ENCODE measurements at regions not wholly inside any gene's neighbourhood (a gene's known extent, or its start where the extent isn't known, plus 50 kb on each side); places are given as distances from the start of the nearest gene placed in this dataset.

DNA sequence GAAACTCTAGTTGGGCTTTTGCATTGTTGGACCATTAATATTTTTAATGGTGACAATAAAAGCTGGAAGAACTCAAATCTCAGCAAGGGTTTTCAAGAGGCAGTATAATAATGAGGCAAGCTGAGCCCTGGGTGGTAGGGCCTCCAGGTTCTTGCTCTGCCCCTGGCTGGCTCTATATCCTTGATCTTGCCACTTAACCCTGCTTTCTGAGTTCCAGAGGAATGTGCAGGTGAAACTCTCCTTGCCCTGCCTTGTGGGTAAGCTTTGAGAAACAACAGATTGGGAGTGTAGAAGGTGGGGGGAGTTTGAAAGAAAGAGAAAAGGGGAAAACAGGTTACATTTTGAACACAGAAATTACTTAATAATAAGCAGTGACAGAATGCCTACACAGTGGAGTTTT lies 103.3 kb upstream of the MAP4K3 start:
- no peak for DNase-seq

DNA sequence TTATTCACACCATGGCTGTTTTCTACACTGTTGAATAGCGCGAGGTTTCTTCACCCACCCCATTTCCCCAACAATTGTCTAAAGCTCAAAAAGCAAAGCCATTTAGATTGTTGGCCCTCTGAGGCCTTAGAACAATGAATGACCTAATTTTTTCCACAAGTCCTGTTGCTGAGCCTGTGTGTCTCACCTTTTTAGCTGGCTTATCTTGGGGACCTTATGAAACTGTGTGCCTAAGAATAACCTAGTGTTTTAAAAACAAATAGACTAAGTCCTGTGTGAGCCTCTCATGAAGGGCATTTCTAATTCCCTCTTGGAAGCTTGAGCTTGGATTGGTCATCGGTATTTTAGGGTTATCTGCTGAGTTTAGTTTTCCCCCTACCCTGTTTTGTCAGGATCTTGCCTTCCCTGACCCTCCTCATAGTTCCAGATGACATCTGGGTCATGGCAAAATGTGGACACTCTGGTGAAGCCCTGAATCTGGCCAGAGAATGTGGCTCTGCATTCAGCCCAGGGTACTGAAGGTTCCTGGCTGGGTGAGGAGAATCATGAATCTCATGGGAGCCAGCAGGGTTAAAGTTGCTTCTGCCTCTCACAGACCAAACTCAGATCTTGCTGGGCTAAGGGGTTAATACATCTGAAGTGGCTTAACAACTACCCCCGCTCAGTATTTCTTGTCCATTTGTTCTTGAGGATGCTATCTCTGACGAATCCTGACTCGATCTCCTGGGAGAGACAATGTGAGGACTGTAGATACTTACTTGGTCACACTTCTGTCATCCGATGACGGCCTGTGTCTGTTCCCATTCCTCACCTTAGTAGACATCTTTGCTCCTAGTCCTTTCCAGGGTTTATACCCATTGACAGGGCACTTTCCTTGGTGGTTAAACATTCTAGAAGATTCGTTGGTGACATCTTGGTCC lies 104.2 kb upstream of the MAP4K3 start:
- no peak for DNase-seq

GRCh38 chr2:39542523-39542922 lies 105.4 kb upstream of the MAP4K3 start:
- DNase-seq = no peak

- DNase-seq = no peak
Measured at GRCh38 chr2:39545957-39546356, 108.9 kb upstream of the MAP4K3 start.

GRCh38 chr2:39546409-39546808 lies 109.3 kb upstream of the MAP4K3 start:
- no peak for DNase-seq

- no peak for DNase-seq
Measured at GRCh38 chr2:39546937-39547336, 109.9 kb upstream of the MAP4K3 start.

- no peak for DNase-seq
Measured at GRCh38 chr2:39547811-39548719, 111.0 kb upstream of the MAP4K3 start.

DNA sequence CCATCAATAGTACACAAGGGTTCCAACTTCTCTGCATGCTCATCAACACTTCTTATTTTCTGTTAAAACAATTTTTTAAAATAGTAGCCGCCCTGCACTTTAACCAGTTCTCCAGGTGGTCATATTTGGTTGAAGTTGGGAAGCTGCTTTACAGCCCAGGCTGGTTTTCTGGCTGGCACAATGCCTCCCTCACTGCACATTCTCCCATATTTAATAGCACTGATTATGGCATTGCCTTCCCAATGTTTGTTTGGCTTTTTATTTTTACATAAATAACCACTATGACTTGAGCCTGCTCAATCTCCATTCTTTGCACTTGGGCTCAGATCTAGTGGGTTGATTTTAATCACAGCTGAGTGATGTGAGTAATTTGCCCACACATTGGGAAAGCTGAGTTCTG lies 111.9 kb upstream of the MAP4K3 start:
- DNase-seq = no peak

- DNase-seq = no peak
Measured at GRCh38 chr2:39549718-39550464, 112.8 kb upstream of the MAP4K3 start.

- DNase-seq = no peak
Measured at GRCh38 chr2:39550701-39551285, 113.7 kb upstream of the MAP4K3 start.

GRCh38 chr2:39558906-39559305 lies 106.8 kb upstream of the TMEM178A start:
- DNase-seq = no peak

DNA sequence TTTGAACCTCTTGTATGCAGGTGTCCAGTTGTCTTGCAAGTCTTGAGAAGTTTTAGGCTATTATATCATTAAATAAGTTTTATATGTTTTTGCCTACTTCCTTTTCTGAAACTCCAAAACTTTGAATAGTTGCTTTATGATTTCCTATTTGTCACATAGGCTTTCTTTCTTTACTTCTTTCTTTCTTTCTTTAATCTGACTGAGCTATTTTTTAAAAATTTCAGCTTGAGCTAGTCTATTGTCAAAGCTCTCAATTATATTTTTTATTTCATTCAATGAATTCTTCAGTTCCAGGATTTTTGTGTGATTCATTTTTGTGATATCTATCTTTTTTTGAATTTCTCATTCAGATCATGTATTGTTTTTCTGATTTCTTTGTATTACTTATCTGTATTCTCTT lies 102.1 kb upstream of the TMEM178A start:
- no peak for DNase-seq

GRCh38 chr2:39567507-39567906 lies 98.2 kb upstream of the TMEM178A start:
- no peak for DNase-seq

DNA sequence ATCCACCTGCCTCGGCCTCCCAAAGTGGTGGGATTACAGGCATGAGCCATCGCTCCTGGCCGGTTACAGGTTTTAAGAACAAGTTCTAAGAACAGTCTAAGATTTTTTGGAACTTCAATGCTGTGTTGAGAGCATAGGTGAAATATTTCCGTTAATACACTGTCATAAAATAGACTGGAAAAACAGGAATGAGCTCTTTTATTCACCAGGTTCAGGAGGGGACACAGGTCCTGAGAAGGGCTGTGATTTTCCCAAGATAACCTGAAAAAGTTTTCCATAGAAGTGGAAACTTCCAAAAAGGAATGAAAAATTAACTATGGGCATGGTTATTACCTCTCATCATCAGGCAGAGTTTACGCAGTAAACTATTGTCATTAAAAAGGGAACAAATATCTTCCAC lies 97.6 kb upstream of the TMEM178A start:
- DNase-seq = no peak

GRCh38 chr2:39568561-39569006 lies 97.1 kb upstream of the TMEM178A start:
- DNase-seq = no peak

GRCh38 chr2:39570130-39570555 lies 95.6 kb upstream of the TMEM178A start:
- no peak for DNase-seq

DNA sequence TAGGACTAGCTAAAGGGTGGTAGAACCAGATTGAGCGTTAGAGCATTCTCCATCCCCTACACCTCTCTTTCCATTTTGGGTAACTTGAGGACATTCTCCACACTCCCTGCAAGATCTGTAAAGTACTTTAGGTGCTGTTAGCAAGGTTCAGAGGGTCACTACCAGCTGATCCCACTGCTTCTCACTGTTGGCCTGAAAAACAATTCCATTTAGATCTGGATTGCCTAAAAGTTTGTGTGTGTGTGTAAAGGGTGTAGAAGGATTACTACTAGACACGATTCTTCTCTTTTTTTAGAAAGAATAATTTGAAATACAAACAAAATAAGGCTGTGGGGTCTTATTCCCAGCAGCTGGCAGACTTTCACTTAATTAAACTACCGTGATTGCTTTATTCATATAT lies 95.1 kb upstream of the TMEM178A start:
- no peak for DNase-seq

GRCh38 chr2:39571111-39571731 lies 94.5 kb upstream of the TMEM178A start:
- DNase-seq = no peak

- DNase-seq = no peak
Measured at GRCh38 chr2:39573276-39573675, 92.4 kb upstream of the TMEM178A start.

DNA sequence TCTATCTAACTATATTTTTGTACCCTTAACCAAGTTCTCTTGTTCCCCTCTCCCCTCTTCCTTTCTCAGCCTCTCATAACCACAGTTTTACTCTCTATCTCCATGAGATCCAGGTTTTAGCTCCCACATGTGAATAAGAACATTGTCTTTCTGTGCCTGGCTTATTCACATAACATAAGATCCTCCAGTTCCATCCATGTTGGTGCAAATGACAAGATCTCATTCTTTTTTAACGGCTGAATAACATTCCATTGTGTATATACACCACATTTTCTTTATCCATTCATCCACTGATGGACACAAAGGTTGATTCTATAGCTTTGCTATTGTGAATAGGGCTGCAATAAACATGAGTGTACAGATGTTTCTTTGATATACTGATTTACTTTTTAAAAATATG lies 83.9 kb upstream of the TMEM178A start:
- DNase-seq = no peak

- no peak for DNase-seq
Measured at GRCh38 chr2:39583213-39583612, 82.5 kb upstream of the TMEM178A start.

DNA sequence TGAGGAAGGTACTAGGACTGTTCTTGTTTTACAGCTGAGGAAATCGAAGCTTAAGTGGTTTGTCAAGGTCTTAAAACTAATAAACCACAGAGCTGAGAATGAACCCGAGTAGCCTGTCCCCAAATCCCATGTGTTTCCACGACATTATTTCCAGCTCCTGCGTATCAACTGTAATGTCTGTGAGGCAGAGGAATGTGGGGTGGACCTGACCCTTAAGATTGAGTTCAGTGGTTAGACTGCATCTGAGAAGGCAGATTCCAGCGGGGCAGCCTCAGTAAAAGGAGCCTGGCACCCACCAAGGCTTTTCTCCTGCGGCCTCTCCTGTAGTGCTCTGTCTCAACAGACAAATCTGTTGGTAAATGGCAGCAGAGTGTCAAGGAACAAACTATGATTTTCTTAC lies 81.9 kb upstream of the TMEM178A start:
- DNase-seq = no peak

Measured in stimulated activated CD8-positive, alpha-beta memory T cell treated with anti-CD3 and anti-CD28 coated beads, Interleukin-4, amount 100 ng/mL, for 48 hours (primary cell).